NT2/D1 (cell line): ENCODE measurements at regions not wholly inside any gene's neighbourhood (a gene's known extent, or its start where the extent isn't known, plus 50 kb on each side); places are given as distances from the start of the nearest gene placed in this dataset.

Experiments used
- SUZ12 ChIP-seq: IDR thresholded peaks from 2 replicates; pipeline ENCODE4 v1.6.1; 2011; ENCODE audit not compliant: insufficient read length, insufficient read depth; ENCODE audit errors: extremely low read depth
- YY1 ChIP-seq: IDR thresholded peaks from 2 replicates; pipeline ENCODE4 v1.6.1; 2011; ENCODE audit not compliant: insufficient read length, insufficient read depth
- ZNF274 ChIP-seq: IDR thresholded peaks from 2 replicates; pipeline ENCODE4 v1.6.1; 2011; ENCODE audit warnings: mild to moderate bottlenecking, low read depth, low read length

- TF ChIP-seq YY1 = no peak
- no peak for TF ChIP-seq ZNF274
- TF ChIP-seq SUZ12 = no peak
These were observed 261.7 kb upstream of the SSTR1 start for GRCh38 chr14:37945959-37946358.
